Iris pigment epithelial cell (primary cell): ENCODE measurements at regions not wholly inside any gene's neighbourhood (a gene's known extent, or its start where the extent isn't known, plus 50 kb on each side); places are given as distances from the start of the nearest gene placed in this dataset.
"Not testable (repeated sequence)": the region's sequence is repeated elsewhere in the genome, so short reads cannot be mapped to it uniquely, and the experiment has no call there.

ENCODE experiments used
- DNase-seq: peaks from one replicate; pipeline ENCODE4 v3.0.0-alpha.2; 2011; ENCODE audit warnings: low read depth

DNA sequence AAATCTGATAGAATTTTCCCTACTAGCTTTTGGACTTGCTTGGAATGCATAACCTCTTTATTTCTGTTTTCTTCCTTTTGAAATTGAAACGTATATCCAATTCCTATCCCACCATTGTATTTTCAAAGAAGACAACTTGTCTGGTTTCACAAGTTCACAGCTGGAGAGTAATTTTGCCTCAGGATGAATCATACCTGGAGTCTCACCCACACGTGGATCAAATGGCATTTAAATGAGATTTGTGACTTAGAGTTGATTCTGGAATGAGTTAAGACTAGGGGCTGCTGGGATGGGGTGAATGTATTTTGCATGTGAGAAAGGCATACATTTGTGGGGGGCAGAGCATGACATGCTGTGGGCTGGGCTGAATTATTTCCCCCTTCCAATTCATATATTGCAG is 516.5 kb upstream of the MGAT4C start:
- peak; percentile 58 for DNase-seq

DNA sequence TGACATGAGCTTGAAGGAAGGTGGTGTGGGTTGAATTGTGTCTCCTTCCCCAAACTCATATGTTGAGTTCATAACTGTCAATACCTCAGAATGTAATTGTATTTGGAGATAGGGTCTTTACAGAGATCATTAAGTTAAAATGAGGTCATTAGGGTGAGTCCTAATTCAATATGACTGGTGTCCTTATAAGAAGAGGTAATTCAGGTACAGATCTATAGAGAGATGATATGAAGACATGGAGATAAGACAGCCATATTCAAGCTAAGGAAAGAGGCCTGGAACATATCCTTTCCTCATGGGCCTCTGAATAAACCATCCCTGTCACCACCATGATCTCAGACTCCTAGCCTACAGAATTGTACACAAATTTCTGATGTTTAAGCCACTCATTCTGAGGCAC is 514.7 kb upstream of the MGAT4C start:
- DNase-seq: no peak

DNA sequence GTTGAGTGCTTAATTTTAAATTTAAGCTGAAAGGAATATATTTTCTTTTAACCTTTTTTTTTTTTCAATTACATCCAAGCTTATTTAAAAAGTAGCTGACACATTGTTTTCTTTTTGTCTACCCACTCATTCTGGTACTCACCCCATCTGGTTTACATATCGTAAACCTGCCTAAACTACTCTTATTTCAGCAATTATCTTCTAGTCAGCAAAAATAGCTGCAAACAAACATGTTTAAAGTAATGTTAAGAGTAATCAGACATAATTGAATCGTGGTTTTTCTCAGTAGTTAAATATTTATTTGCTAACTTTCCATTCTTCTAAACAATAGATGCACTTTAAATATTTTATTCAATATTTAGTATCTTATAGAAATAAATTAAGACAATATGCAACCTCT is 492.7 kb upstream of the MGAT4C start:
- DNase-seq: no peak

DNA sequence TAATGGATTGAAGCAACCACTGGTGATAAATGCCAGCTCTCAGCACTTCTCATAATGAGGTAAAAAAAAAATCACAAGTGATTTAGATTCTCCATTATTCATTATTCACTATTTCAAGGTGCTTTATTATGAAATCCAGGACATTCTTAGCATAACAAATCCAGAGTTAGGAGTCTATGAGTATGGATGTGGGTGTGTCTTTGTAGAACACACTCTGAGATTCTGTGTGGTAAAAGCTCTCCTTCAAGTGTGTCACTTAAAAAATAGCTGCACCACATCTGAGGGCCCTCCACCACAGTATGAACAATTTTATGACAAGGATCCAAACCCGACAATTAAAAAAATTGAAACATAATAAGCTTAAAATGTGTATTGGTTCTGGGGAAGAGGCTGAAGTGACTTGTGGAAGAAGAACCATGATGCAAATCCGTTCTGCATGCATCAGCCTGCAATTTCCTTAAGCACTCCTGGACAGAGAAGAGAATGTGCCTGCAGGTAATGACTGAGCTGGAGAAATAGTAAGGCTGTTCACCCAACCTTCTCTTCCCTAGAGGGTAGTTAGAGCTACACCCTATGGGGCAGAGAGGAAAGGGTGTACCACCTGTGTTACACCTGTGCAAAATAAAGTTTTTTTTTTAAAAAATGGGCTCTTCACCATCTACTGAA is 488.5 kb upstream of the MGAT4C start:
- DNase-seq: no peak

DNA sequence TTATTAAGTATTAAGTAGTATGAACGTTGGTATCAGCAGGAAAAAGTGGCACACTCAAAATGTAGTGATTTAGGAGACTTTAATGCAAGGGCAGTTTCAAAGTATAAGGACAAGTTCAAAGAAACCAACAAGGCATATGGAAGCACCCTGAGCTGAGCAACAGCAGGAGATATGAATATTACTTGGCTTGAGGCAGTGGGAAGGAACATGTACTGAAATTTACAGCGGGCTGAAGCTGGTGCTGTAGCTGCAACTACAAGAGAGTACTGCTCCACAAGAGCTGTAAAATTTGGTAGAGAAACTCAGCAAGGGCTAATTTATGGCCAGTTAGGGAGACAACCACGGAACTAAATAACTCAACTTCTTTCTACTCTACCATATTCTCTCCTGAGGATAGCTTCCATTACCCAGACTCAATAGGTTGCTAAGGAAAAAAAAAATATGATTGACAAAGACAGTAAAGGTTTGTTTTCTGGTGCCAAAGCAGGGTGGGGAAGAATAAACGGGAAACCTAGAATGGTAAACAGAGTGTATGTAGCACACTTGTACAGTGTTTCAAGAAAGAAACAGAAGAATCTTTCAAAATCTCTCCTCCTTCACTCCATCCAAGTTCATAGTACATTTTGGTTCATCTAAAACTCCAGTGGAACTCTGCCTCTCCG is 487.8 kb upstream of the MGAT4C start:
- no peak for DNase-seq

DNA sequence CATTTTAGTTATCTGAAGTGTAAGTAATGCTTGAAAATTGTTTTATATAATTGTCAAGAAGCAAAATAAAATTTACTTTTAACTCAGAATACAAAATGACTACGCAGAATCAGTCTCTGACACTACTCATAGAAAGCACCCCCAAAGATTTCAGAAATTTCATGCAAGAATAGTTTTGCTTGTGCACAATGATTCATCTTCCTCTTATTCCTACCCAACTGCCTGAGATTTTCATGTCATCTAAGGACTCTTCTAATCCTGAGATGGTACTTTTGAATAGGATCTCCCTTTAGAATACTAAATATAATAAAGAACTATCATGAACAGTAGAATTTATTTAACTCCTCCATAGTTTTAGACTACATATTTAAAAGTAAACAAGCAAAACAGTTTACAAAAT is 485.3 kb upstream of the MGAT4C start:
- DNase-seq: peak; percentile 46

DNA sequence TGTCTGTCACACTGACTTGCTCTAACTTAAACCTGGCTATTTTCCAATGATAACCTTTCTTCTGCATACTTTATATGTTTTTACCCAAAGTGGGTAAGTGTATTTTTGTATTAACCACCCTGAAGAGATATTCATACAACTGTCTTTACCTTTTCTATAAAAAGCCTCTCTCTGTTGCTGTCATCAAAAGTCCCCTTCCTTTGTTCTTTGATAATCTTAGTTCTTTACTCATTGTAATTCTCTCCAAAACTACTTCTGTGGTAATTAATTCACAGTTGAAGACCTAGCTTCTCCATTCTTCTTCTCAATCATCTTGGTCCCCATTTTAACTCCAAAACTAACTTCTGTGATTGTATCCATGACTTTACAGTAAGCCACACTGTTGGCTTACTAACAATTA is 479.7 kb upstream of the MGAT4C start:
- no peak for DNase-seq

DNA sequence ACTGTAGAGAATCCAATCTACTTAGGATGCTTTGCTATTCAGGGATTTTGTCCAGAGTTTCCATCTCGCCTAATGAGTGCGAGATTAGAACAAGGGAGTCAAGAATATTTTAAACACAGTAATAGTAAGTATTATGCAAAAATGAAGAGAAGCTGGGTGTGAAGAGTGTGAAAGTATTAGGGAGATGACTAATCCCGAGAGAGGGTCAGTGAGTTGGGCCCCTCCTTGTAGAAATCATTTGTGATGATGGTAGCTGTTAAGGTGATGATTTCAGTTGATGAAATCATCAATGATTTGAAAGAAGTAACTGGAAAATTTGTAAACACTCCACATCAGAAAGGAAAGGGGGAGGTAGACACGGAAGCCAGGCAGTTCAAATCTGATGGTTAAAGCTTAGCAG is 478.9 kb upstream of the MGAT4C start:
- DNase-seq: no peak

DNA sequence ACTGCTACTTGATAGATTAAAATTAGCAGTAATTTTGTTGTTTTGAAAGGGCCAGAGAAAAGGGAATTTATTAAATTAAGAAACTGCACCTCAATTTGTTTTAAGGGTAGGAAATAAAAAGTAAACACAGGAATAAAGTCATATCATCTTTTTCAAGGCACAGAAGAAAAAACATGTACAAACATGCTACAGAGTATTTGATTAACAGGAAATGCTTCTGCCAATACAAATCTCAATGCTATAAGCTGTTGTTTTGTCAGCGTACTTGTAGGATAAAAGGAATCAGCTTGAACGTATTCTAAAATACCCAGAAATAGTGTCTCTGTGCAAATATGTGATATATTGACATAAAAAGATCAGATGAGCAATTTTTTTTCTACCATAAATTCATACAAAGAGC is 474.0 kb upstream of the MGAT4C start:
- DNase-seq: peak; percentile 10

DNA sequence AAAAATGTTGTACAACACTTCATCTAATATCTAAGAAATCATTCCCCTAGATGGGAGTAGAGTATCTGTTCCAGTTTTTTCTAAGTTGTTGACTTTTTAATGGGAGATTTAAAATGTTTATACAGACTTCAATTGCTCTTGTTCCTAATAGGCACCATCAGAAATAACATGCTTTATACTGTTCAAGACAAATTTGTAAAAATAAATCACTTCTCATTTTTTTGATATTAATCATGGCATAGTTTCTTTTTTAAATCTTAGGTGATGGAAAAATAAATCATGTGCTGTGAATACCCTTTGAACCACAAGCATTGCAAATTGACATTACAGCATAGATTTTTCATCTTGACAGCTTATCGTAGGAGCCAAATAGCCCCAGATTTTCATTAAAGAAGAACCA is 473.5 kb upstream of the MGAT4C start:
- peak; percentile 57 for DNase-seq

DNA sequence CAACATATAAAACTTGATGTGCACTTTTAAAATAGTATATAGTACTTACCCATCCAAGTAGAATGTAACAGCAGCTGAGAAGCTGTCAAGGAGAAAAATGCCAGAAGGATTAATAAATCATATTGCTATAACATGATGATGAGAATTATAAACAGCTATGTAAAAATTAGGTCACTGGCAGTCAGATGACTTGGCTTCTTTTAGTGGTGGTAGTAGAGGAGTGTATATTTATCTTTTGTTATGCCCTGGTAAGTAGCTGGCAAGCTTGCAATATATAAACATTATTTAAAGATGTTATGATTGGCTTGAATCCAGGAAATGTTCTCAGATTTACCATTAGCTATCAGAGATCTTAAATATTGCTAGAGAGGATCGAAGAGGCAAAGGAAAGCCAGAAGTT is 471.0 kb upstream of the MGAT4C start:
- DNase-seq: peak; percentile 88

DNA sequence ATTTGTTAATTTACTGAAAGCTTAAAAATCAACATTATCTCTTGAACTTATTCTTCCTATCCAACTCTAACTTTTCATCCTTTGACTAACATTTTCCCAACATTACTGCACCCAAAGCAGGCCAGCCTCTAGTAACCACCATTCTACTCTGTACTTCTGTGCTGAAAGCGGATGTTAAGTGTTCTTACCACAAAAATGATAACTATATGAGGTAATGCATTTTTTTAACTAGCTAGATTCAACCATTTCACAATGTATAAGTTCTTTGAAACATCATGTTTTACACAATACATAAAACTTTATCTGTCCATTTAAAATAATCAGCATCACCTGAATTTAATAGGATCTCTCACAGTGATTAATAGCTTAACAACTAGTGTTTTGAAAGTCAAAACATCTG is 468.5 kb upstream of the MGAT4C start:
- peak; percentile 89 for DNase-seq

DNA sequence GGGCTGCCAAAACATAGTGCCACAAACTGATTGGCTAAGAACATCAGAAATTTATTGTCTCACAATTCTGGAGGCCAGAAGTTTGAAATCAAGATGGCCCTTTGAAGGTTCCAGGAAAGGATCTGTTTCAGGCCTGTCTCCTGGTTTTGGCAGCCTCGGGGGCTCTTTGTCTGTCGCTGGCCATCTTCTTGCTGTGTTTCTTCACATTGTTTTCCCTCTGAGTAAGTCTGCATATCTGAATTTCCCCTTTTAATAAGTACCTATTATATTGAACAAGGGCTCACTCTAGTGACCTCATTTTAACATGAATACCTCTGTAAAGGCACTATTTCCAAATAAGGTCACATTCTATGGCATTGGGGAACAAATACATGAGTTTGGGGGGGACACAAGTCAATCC is 467.1 kb upstream of the MGAT4C start:
- peak; percentile 28 for DNase-seq

DNA sequence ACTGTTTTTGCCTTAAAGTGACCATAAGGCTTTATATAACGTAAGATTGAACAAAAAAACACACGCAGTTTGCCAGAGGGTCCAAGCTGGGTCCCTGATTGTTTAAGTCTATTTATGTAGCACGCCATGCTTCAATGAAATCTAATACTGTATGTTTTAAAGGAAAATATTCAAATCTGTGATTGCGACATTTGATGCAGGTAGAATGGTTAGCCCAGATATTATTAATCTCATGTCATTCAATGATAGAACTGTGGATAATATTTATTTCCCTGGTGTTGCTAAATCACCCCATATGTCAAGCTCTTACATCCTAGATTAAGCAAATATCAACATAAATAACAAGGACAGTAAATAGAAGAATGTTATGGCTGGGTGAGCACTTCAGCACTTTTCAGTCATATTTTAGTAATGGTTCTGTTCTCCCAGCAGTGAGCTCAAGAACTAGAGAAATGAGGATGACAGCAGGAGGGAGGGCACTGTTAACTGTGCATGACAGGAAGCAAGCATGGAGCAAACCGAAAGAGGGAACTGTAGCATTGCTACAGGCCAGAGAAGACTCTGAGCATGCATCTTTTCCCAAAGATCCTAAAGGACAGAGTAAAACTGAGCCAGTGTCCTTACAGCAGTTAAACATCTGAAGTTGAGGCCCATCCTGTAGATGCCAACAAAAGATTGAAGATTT is 465.7 kb upstream of the MGAT4C start:
- no peak for DNase-seq

DNA sequence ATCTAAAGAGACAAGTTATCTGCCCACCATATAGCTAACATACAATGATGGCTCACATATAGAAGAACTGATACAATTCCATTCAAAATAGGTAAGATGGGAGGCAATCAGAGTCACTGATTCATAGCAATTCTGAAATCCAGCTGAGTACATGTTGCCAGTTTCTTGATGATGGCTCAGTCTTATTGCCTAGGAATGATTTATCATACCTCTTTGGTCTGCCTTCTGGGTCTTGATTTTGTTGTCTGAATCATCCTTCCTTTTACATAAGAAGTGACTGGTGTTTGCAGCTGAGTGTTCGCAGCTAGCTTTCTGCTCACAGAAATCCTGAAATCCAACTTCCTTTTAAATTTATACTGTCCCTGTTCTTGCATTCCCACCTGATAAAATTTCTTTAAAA is 463.2 kb upstream of the MGAT4C start:
- peak; percentile 79 for DNase-seq

DNA sequence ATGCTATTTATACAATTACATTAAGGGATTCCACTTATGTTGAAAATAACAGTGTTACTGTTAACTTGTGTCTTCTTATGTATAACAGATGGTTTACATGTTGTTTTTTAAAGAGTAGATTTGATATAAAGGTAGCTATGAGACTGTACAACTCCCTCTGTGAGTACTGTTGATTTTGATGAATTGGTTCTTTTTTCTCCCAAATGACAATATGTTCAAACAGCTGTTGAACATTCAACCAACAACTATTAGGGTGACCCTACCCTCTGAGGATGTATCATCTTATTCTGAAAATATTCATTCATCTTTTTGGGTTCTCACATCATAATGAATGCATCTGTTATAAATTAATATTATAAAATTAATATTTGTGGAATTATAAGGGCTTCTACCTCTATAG is 456.9 kb upstream of the MGAT4C start:
- DNase-seq: no peak

DNA sequence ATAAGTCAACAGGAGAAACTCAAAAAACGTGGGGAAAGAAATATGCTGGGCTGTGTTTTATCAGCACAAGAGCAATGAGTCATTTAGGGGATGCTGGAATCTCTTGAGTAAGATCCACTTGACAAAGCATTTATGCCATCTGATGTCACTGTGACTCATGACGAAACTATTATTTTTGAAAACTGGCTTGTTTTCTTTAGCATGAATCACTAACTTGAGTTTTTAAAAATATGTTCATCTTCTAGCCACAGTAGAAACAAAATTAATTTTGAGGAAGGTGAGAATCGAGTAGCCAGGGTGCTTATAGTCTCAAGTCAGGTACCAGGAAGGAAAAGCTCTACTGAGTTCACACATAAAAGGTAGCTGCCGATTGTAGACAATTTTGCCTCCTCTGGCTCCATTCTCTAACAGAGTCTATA is 456.2 kb upstream of the MGAT4C start:
- DNase-seq: peak; percentile 99

DNA sequence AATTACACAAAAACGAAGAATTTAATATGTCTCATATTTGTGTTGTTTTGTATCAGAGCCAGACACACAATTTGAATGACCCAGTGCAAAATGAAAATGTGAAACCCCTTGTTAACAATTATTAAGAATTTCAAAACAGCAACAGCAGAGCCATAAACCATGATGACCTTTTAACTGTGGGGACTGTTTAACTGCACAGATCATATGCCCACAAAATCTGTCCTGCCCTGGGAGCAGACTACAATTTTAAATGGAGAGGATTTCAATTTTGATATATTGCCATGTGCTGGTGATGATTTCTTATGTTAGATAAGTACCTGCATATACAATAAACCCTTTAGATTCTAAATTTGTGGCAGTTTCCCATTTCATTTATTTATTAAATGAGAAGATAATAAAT is 455.5 kb upstream of the MGAT4C start:
- DNase-seq: peak; percentile 28

DNA sequence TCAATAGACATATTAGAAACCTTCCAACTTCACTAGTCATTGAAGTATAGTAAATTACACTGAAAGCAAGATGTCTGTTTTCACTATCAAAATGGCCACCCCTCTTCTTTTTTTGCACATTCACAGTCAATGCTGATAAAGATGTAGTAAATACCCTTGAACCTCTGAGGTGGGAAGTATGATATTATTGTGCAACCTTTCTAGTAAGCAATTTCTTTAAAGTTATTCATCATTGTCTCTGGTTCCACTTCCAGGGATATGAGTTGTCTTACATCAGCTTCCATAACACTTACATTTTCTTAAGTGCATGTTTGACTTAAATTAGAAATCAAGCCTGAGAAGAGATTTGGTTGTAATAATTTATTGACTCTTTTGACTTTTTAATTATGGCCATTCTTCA is 453.9 kb upstream of the MGAT4C start:
- DNase-seq: peak; percentile 87

DNA sequence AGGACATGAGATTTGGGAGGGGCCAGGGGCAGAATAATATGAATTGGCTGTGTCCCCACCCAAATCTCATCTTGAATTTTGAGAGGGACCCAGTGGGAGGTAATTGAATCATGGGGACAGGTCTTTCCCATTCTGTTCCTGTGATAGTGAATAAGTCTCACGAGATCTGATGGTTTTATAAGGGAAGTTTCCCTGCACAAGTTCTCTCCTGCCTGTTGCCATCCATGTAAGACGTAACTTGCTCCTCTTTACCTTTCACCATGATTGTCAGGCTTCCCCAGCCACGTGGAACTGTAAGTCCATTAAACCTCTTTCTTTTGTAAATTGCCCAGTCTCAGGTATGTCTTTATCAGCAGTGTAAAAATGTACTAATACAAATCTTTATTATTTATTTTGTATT is 452.8 kb upstream of the MGAT4C start:
- not testable (repeated sequence) for DNase-seq

DNA sequence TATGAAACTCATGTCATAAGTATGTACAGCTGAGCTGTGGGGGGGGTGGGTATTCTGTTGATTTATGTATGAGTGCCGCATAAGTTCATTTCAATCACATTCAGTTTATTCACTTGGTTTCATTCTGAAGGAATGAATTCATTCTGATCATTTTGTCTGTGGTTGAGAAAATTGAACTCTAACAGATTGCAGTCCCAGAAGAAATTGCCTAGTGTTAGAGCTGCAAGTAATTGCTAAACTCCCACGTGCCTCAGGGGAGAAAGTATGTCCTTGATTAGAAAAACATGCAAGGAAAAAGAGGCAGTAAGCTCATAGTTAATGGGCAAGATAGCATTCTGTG is 442.4 kb upstream of the MGAT4C start:
- DNase-seq: peak; percentile 75

DNA sequence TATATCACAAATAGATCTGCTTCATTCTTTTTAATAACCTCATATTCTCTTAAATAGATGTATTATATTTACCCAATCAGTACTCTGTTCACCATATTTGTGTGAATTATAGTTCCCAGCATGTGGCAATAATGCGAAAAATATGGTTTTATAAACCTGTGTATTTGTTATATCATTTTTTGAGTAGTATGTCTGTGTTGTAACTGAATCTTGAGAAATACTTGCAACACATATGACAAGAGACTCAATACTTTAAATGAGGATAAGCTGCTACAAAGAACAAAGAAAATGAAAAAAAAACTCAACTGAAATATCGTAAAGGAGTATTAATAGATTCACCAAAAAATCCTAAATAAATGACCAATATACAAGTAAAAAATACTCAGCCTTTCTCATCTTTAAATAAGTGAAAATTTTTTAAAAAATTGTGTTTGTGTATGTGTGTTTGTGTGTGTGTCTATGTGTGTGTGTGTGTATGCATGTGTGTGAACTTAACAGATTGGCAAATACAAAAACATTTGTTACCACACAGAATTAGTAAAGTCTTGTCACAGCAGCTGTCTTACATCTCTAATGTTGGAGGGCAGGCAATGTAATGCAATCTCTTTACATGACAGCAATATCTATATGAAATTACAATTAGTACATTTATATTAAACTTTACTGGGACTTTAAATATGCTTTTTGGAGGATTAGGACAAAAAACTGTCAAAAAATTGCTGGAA is 441.9 kb upstream of the MGAT4C start:
- peak; percentile 22 for DNase-seq
